K562 (cell line): ENCODE measurements at regions not wholly inside any gene's neighbourhood (a gene's known extent, or its start where the extent isn't known, plus 50 kb on each side); places are given as distances from the start of the nearest gene placed in this dataset.

Source experiments
- ATAC-seq: fragments of 200-7000 bp; cut with Tn5 transposase; 3 replicates; pipeline ENCODE4 v1.9.1; 2020; ENCODE audit warnings: moderate library complexity
- BruUV-seq: library from RNA; stranded (reverse); fragments of 400-500 nt; replicated peaks from 2 replicates; lab custom pipeline; 2021; lab: Mats Ljungman, UMichigan
- CTCF ChIA-PET: fragments of 300-600 bp; formaldehyde crosslinking; extraction: SDS; loops from one replicate; lab custom pipeline; 2021; ENCODE audit warnings: low intra/inter-chr PET ratio; lab: Yijun Ruan, JAX
- POLR2A ChIA-PET: fragments of 300-600, 350-650 bp; sonication (Branson Sonifier 250); formaldehyde crosslinking; extraction: SDS; loops from one replicate; lab custom pipeline; 2021; ENCODE audit warnings: antibody characterized with exemption, inconsistent platforms; lab: Yijun Ruan, JAX
- DNase-seq, 4 experiments: peaks; one replicate each; pipeline versions ENCODE4 v3.0.0 to v3.0.0-alpha.2; 2011 to 2018; ENCODE audit warnings: low spot score in 3 of 4, mixed read lengths in 3 of 4; ENCODE audit errors: extremely low read depth in 1 of 4
- FAIRE-seq: peaks from 2 replicates; lab custom pipeline; 2011; peaks lifted over from hg19 to GRCh38; lab: Jason Lieb, UNC
- H2AFZ ChIP-seq: 2 replicates; pipeline ENCODE4 v1.6.0; 2011; ENCODE audit warnings: low read depth, low read length, control low read depth, inconsistent platforms
- H3K27ac ChIP-seq: fragments of 200-600 bp; 3 replicates; pipeline ENCODE4 v1.8.0; 2011; ENCODE audit warnings: low read depth, mild to moderate bottlenecking, control low read depth, inconsistent platforms, low read length, moderate library complexity, mixed read lengths; ENCODE audit errors: extremely low read depth
- H3K27me3 ChIP-seq, 2 experiments: fragments of 300-600 bp in 1 of 2; 2 replicates in 1 of 2; 3 replicates in 1 of 2; pipeline versions ENCODE4 v1.6.0 to v1.8.0; 2011; ENCODE audit warnings: inconsistent platforms in 2 of 2, low read length in 2 of 2, mild to moderate bottlenecking in 1 of 2, mixed read lengths in 1 of 2, moderate library complexity in 1 of 2; ENCODE audit not compliant: control insufficient read depth in 2 of 2, insufficient read depth in 2 of 2
- H3K36me3 ChIP-seq: fragments of 300-600 bp; 3 replicates; pipeline ENCODE4 v1.8.0; 2011; ENCODE audit warnings: mild to moderate bottlenecking, low read length, inconsistent platforms; ENCODE audit not compliant: control insufficient read depth, insufficient read depth
- H3K4me1 ChIP-seq, 2 experiments: fragments of 200-600 bp in 1 of 2; replicated peaks in 1 of 2; 2 replicates in 1 of 2; 3 replicates in 1 of 2; pipeline versions ENCODE4 v1.5.1 to v1.8.0; 2011; ENCODE audit warnings: inconsistent platforms in 2 of 2, low read length in 2 of 2, mild to moderate bottlenecking in 1 of 2, mixed read lengths in 1 of 2, moderate library complexity in 1 of 2; ENCODE audit not compliant: control insufficient read depth in 2 of 2, insufficient read depth in 2 of 2
- H3K4me2 ChIP-seq: 2 replicates; pipeline ENCODE4 v1.6.1; 2011; ENCODE audit warnings: low read length, control low read depth, inconsistent platforms, mixed read lengths; ENCODE audit not compliant: insufficient read depth
- H3K4me3 ChIP-seq: fragments of 200-600 bp; sonication (generic), shearing (Covaris generic); 2 replicates; pipeline ENCODE4 v1.5.1; 2016; ENCODE audit warnings: control low read depth, inconsistent platforms
- H3K79me2 ChIP-seq: fragments of 200-600 bp; 3 replicates; pipeline ENCODE4 v1.8.0; 2011; ENCODE audit warnings: low read length, inconsistent platforms; ENCODE audit not compliant: control insufficient read depth, insufficient read depth
- H3K9ac ChIP-seq, 2 experiments: 2 replicates each; pipeline versions ENCODE4 v1.6.0 to v1.6.1; 2011; ENCODE audit warnings: low read depth in 2 of 2, low read length in 2 of 2, control low read depth in 1 of 2, inconsistent platforms in 1 of 2, mild to moderate bottlenecking in 1 of 2, mixed read lengths in 1 of 2; ENCODE audit not compliant: insufficient read depth in 1 of 2
- H3K9me1 ChIP-seq: one replicate; pipeline ENCODE4 v1.6.0; 2011; ENCODE audit warnings: inconsistent platforms, mild to moderate bottlenecking, low read length, moderate library complexity; ENCODE audit not compliant: control insufficient read depth, insufficient read depth
- H3K9me3 ChIP-seq: replicated peaks from 2 replicates; pipeline ENCODE4 v1.5.1; 2011; ENCODE audit warnings: low read depth, low read length, inconsistent platforms; ENCODE audit not compliant: control insufficient read depth, insufficient read depth
- H4K20me1 ChIP-seq: replicated peaks from 2 replicates; pipeline ENCODE4 v1.6.1; 2011; ENCODE audit warnings: low read length, inconsistent platforms, mixed read lengths; ENCODE audit not compliant: control insufficient read depth, insufficient read depth
- E2F6 ChIP-seq, 2 experiments: IDR thresholded peaks; 2 replicates each; pipeline ENCODE4 v1.6.1; 2011; ENCODE audit warnings: borderline replicate concordance in 1 of 2, control low read depth in 1 of 2, low read depth in 1 of 2, low read length in 1 of 2, mild to moderate bottlenecking in 1 of 2, mixed read lengths in 1 of 2, moderate library complexity in 1 of 2; ENCODE audit not compliant: insufficient read depth in 1 of 2, insufficient read length in 1 of 2, poor library complexity in 1 of 2, severe bottlenecking in 1 of 2; ENCODE audit errors: extremely low read depth in 1 of 2
- MLLT1 ChIP-seq, 2 experiments: fragments of 450-650 bp; IDR thresholded peaks; 2 replicates each; pipeline ENCODE4 v1.6.1; 2016
- NBN ChIP-seq: fragments of 450-650 bp; IDR thresholded peaks from 2 replicates; pipeline ENCODE4 v1.6.1; 2016; ENCODE audit warnings: low read depth, mild to moderate bottlenecking
- SIN3A ChIP-seq, 2 experiments: fragments of 150-350 bp in 1 of 2; IDR thresholded peaks; 2 replicates each; pipeline ENCODE4 v1.6.1; 2011 to 2016; ENCODE audit warnings: borderline replicate concordance in 2 of 2, low read depth in 2 of 2, low read length in 2 of 2, mild to moderate bottlenecking in 2 of 2, moderate library complexity in 2 of 2; ENCODE audit not compliant: control insufficient read depth in 1 of 2
- TCF15 ChIP-seq: fragments of 250-450 bp; sonication (Bioruptor Pico); IDR thresholded peaks from 2 replicates; pipeline ENCODE4 v1.8.0; 2022; ENCODE audit warnings: moderate library complexity, mild to moderate bottlenecking, inconsistent platforms
- TFAP4 ChIP-seq: sonication (generic); formaldehyde crosslinking; IDR thresholded peaks from 2 replicates; pipeline ENCODE4 v1.8.0; 2022; ENCODE audit warnings: missing genetic modification reagents, mild to moderate bottlenecking, moderate library complexity, borderline replicate concordance
- ZNF3 ChIP-seq: fragments of 250-450 bp; sonication (Bioruptor Pico); IDR thresholded peaks from 2 replicates; pipeline ENCODE4 v1.5.0; 2021; ENCODE audit warnings: mild to moderate bottlenecking, moderate library complexity
- ZNF57 ChIP-seq: fragments of 450-650 bp; formaldehyde crosslinking; IDR thresholded peaks from 2 replicates; pipeline ENCODE4 v1.4.0; 2020; ENCODE audit warnings: mild to moderate bottlenecking, moderate library complexity
- WGBS: fragments of 100-300 bp; shearing (Covaris generic); methylation state at CpG from one replicate; pipeline ENCODE4 v1.1.6; 2016; ENCODE audit warnings: low coverage, mixed read lengths; ENCODE audit not compliant: insufficient coverage; ENCODE audit errors: missing lambda C conversion rate; 5-methylcytosine and 5-hydroxymethylcytosine counted together
- in situ Hi-C: fragments of 300-500 bp; cut with MboI; formaldehyde crosslinking; loops from 4 replicates; pipeline ENCODE4 v1.15.0; 2018; ENCODE audit warnings: inconsistent platforms, mixed read lengths
- intact Hi-C: fragments of 100-400 bp; cut with micrococcal nuclease; formaldehyde crosslinking; loops from 2 replicates; pipeline ENCODE4 v1.14.2; 2022

- TF ChIP-seq TFAP4 = peak; percentile 14; the same call in 1 of the 2 replicates
- TF ChIP-seq ZNF57 = no peak
- no peak for TF ChIP-seq SIN3A (IDR thresholded peaks at IDR 0.05; ENCODE audit: borderline replicate concordance in 2 of 2, control insufficient read depth in 1 of 2, low read depth in 2 of 2, low read length in 2 of 2)
- TF ChIP-seq NBN = no peak
- peak in 1 of 2 experiments; percentile 8 for TF ChIP-seq E2F6 (IDR thresholded peaks at IDR 0.05; ENCODE audit: borderline replicate concordance in 1 of 2, extremely low read depth in 1 of 2, insufficient read depth in 1 of 2, insufficient read length in 1 of 2, low read depth in 1 of 2, low read length in 1 of 2, poor library complexity in 1 of 2, severe bottlenecking in 1 of 2)
These were observed 156.5 kb upstream of the PITX1 start (continued) for GRCh38 chr5:135190416-135191083.

GRCh38 chr5:135189024-135189423 is 155.0 kb upstream of the PITX1 start:
- TF ChIP-seq MLLT1 (IDR thresholded peaks at IDR 0.05) (peak in 1 of 2 experiments; percentile 60; a peak in 2 of 4 replicates), ZNF3 (no peak), TCF15 (CRISPR knock-in tag) (no peak)
- TF ChIP-seq, all 486 proteins: peak for 1
- H3K9me3 ChIP-seq = no peaks in the 10 kb centered on the region
- no peak overlapping the region; the same call in 2 of the 3 replicates for H3K27ac ChIP-seq
- H3K4me3 ChIP-seq = no peak overlapping the region
- FAIRE-seq (no peak), ATAC-seq (no peak), DNase-seq (no peak)
- H4K20me1 ChIP-seq = no peaks in the 10 kb centered on the region
- H2AFZ ChIP-seq = peak overlapping the region; percentile 53
- 72% methylated on average over 13 of the region's 13 CpGs for WGBS
- H3K9me1 ChIP-seq = no peaks in the 10 kb centered on the region
- peaks cover 36 to 40% of the 10 kb centered on the region in 2 experiments; a peak in 4 of 5 replicates for H3K4me1 ChIP-seq
- no peak overlapping the region; a peak in 2 of 4 replicates for H3K9ac ChIP-seq
- H3K79me2 ChIP-seq = no peaks in the 10 kb centered on the region
- H3K27me3 ChIP-seq = no peaks in the 10 kb centered on the region
- BruUV-seq = no TSS peak
- POLR2A ChIA-PET = interaction anchor here (0.6 to 1.2 kb wide), 2 partner anchors 42 to 180 kb away, joined by 3 to 4 read pairs; no protein-coding TSS in a partner anchor
- CTCF ChIA-PET = no interaction called here
- intact Hi-C loops (loop anchor here (5.0 to 10.0 kb wide), 3 partner anchors 57 to 272 kb away; no protein-coding TSS in a partner anchor), in situ Hi-C loops (no loop called here)
- H3K36me3 ChIP-seq = no peaks in the 10 kb centered on the region
- no peak overlapping the region; the same call in 1 of the 2 replicates for H3K4me2 ChIP-seq
